ENCODE measurements at regions not wholly inside any gene's neighbourhood (a gene's known extent, or its start where the extent isn't known, plus 50 kb on each side); places are given as distances from the start of the nearest gene placed in this dataset.

- 47 to 54% methylated on average over 2 of the region's 2 CpGs for WGBS, 2 donors
- no peak overlapping the region for H3K4me3 ChIP-seq
- H3K9me3 ChIP-seq = no peaks in the 10 kb centered on the region
- TF ChIP-seq CTCF (IDR thresholded peaks at IDR 0.05) (no peak), POLR2A (IDR thresholded peaks at IDR 0.05) (no peak), EP300 (IDR thresholded peaks at IDR 0.05) (no peak)
- DNase-seq (ENCODE audit: low spot score in 2 of 2) = no peak
- H3K36me3 ChIP-seq = no peaks in the 10 kb centered on the region
- H3K27me3 ChIP-seq = peaks cover 0 to 16% of the 10 kb centered on the region in 2 donors
- H3K27ac ChIP-seq = no peak overlapping the region
- no peaks in the 10 kb centered on the region for H3K4me1 ChIP-seq
Observed at GRCh38 chrX:131942034-131942433, 81.1 kb upstream of the STK26 start.

- Histone ChIP-seq H3K36me3 (no peaks in the 10 kb centered on the region), H3K27me3 (peaks cover 0 to 10% of the 10 kb centered on the region in 2 donors), H3K4me3 (no peak overlapping the region), H3K9me3 (no peaks in the 10 kb centered on the region), H3K4me1 (no peaks in the 10 kb centered on the region), H3K27ac (no peak overlapping the region)
- 53 to 56% methylated on average over 7 of the region's 7 CpGs for WGBS, 2 donors
- no peak for TF ChIP-seq CTCF (IDR thresholded peaks at IDR 0.05)
- TF ChIP-seq POLR2A (IDR thresholded peaks at IDR 0.05) = no peak
- no peak for TF ChIP-seq EP300 (IDR thresholded peaks at IDR 0.05)
- no peak for DNase-seq (ENCODE audit: low spot score in 2 of 2)
Observed at GRCh38 chrX:131944936-131945902, 77.9 kb upstream of the STK26 start.

- Histone ChIP-seq H3K4me3 (no peak overlapping the region), H3K4me1 (no peaks in the 10 kb centered on the region), H3K9me3 (no peaks in the 10 kb centered on the region), H3K27ac (no peak overlapping the region), H3K36me3 (no peaks in the 10 kb centered on the region), H3K27me3 (peaks cover 0 to 20% of the 10 kb centered on the region in 2 donors)
- TF ChIP-seq POLR2A (IDR thresholded peaks at IDR 0.05) = no peak
- no peak for TF ChIP-seq CTCF (IDR thresholded peaks at IDR 0.05)
- TF ChIP-seq EP300 (IDR thresholded peaks at IDR 0.05) = no peak
- DNase-seq (ENCODE audit: low spot score in 2 of 2) = no peak
- WGBS, 2 donors = 79 to 92% methylated on average over 3 of the region's 3 CpGs
Observed at GRCh38 chrX:131951166-131951565, 71.9 kb upstream of the STK26 start.

- no peak overlapping the region for H3K27ac ChIP-seq
- WGBS, 2 donors = 57 to 74% methylated on average over 2 of the region's 2 CpGs
Observed at GRCh38 chrX:131955099-131955777, 67.9 kb upstream of the STK26 start.

More at GRCh38 chrX:131955099-131955777, 67.9 kb upstream of the STK26 start:
- Histone ChIP-seq H3K36me3 (no peaks in the 10 kb centered on the region), H3K4me1 (no peaks in the 10 kb centered on the region), H3K9me3 (no peaks in the 10 kb centered on the region), H3K4me3 (no peak overlapping the region), H3K27me3 (peaks cover 0 to 19% of the 10 kb centered on the region in 2 donors)
- no peak for TF ChIP-seq EP300 (IDR thresholded peaks at IDR 0.05)
- TF ChIP-seq CTCF (IDR thresholded peaks at IDR 0.05) = no peak
- no peak for TF ChIP-seq POLR2A (IDR thresholded peaks at IDR 0.05)
- DNase-seq (ENCODE audit: low spot score in 2 of 2) = no peak
